SK-N-SH (cell line): ENCODE measurements at regions not wholly inside any gene's neighbourhood (a gene's known extent, or its start where the extent isn't known, plus 50 kb on each side); places are given as distances from the start of the nearest gene placed in this dataset.

ENCODE experiments used
- CTCF ChIA-PET: fragments of 300-600, 350-600 bp; formaldehyde crosslinking; extraction: SDS; loops from one replicate; lab custom pipeline; 2021; lab: Yijun Ruan, JAX
- POLR2A ChIA-PET: fragments of 350-600 bp; sonication (Branson Sonifier 250); formaldehyde crosslinking; extraction: SDS; loops from one replicate; lab custom pipeline; 2020; ENCODE audit warnings: antibody characterized with exemption, inconsistent platforms; lab: Yijun Ruan, JAX
- DNase-seq: peaks from one replicate; pipeline ENCODE4 v3.0.0; 2012
- H2AFZ ChIP-seq: fragments of 200-600 bp; sonication (generic); 2 replicates; pipeline ENCODE4 v1.8.1; 2016; ENCODE audit warnings: antibody characterized with exemption, mild to moderate bottlenecking, low read depth
- H3F3A ChIP-seq: fragments of 200-600 bp; sonication (generic); replicated peaks from 2 replicates; pipeline ENCODE3; 2016; ENCODE audit warnings: antibody characterized with exemption, mild to moderate bottlenecking; ENCODE audit not compliant: insufficient read depth
- H3K27ac ChIP-seq, 2 experiments: fragments of 200-500 bp in 1 of 2; fragments of 200-600 bp in 1 of 2; sonication (Bioruptor generic) in 1 of 2; sonication (generic), shearing (Covaris generic) in 1 of 2; 2 replicates each; pipeline versions ENCODE4 v1.5.1 to v1.6.1; 2014 to 2016; ENCODE audit warnings: low read depth in 2 of 2, inconsistent platforms in 1 of 2, low read length in 1 of 2, mild to moderate bottlenecking in 1 of 2, mixed read lengths in 1 of 2
- H3K27me3 ChIP-seq: fragments of 200-600 bp; sonication (generic), shearing (Covaris generic); 2 replicates; pipeline ENCODE4 v1.6.1; 2016; ENCODE audit warnings: mixed run types; ENCODE audit not compliant: insufficient read depth
- H3K36me3 ChIP-seq, 2 experiments: fragments of 200-500 bp in 1 of 2; fragments of 200-600 bp in 1 of 2; sonication (Bioruptor generic) in 1 of 2; sonication (generic) in 1 of 2; replicated peaks in 1 of 2; 2 replicates each; pipeline versions ENCODE3 to v1.5.1; 2014 to 2016; ENCODE audit warnings: low read length in 1 of 2, mild to moderate bottlenecking in 1 of 2; ENCODE audit not compliant: insufficient read depth in 2 of 2, control insufficient read depth in 1 of 2
- H3K4me1 ChIP-seq, 2 experiments: fragments of 200-500 bp in 1 of 2; fragments of 200-600 bp in 1 of 2; sonication (Bioruptor generic) in 1 of 2; sonication (generic), shearing (Covaris generic) in 1 of 2; 2 replicates each; pipeline versions ENCODE4 v1.5.1 to v1.6.1; 2014 to 2016; ENCODE audit warnings: low read depth in 1 of 2, low read length in 1 of 2, mixed run types in 1 of 2; ENCODE audit not compliant: insufficient read depth in 2 of 2, control insufficient read depth in 1 of 2
- H3K4me2 ChIP-seq: fragments of 200-600 bp; sonication (generic), shearing (Covaris generic); 2 replicates; pipeline ENCODE4 v1.6.1; 2017; ENCODE audit warnings: mixed run types
- H3K4me3 ChIP-seq, 2 experiments: fragments of 200-500 bp in 1 of 2; fragments of 200-600 bp in 1 of 2; sonication (Bioruptor generic) in 1 of 2; sonication (generic), shearing (Covaris generic) in 1 of 2; 2 replicates each; pipeline versions ENCODE4 v1.5.1 to v1.8.1; 2014 to 2016; ENCODE audit warnings: low read depth in 2 of 2, inconsistent platforms in 1 of 2, low read length in 1 of 2, mild to moderate bottlenecking in 1 of 2, mixed read lengths in 1 of 2, moderate library complexity in 1 of 2
- H3K79me2 ChIP-seq: fragments of 200-600 bp; sonication (generic); 2 replicates; pipeline ENCODE4 v1.8.1; 2017; ENCODE audit warnings: mild to moderate bottlenecking; ENCODE audit not compliant: insufficient read depth
- H3K9ac ChIP-seq: fragments of 200-600 bp; sonication (generic); 2 replicates; pipeline ENCODE4 v1.6.1; 2017; ENCODE audit warnings: mixed run types
- H3K9me2 ChIP-seq: fragments of 200-600 bp; sonication (generic); 2 replicates; pipeline ENCODE4 v1.6.1; 2017; ENCODE audit warnings: mixed run types
- H3K9me3 ChIP-seq: fragments of 200-600 bp; sonication (generic); 2 replicates; pipeline ENCODE4 v1.6.1; 2017; ENCODE audit warnings: mixed run types, mild to moderate bottlenecking, moderate library complexity
- H4K20me1 ChIP-seq: fragments of 200-600 bp; sonication (generic); 2 replicates; pipeline ENCODE4 v1.6.1; 2017; ENCODE audit warnings: mild to moderate bottlenecking, mixed run types; ENCODE audit not compliant: insufficient read depth
- CHD2 ChIP-seq: fragments of 150-350 bp; IDR thresholded peaks from 2 replicates; pipeline ENCODE4 v1.6.1; 2018; ENCODE audit warnings: low read length; ENCODE audit not compliant: partially characterized antibody
- ELF1 ChIP-seq: IDR thresholded peaks from 2 replicates; pipeline ENCODE4 v1.4.0; 2012
- FOXM1 ChIP-seq: IDR thresholded peaks from 2 replicates; pipeline ENCODE4 v1.4.0; 2012; ENCODE audit warnings: low read depth, mild to moderate bottlenecking
- GABPA ChIP-seq: IDR thresholded peaks from 2 replicates; pipeline ENCODE4 v1.4.0; 2012; ENCODE audit warnings: low read depth, mild to moderate bottlenecking
- GATA2 ChIP-seq: sonication (generic); formaldehyde crosslinking; IDR thresholded peaks from 2 replicates; pipeline ENCODE4 v1.5.0; 2020; ENCODE audit warnings: mild to moderate bottlenecking, missing genetic modification reagents
- JUND ChIP-seq: IDR thresholded peaks from 2 replicates; pipeline ENCODE4 v1.4.0; 2012
- MEF2A ChIP-seq: IDR thresholded peaks from 2 replicates; pipeline ENCODE4 v1.4.0; 2012; ENCODE audit warnings: low read depth, borderline replicate concordance
- MXI1 ChIP-seq: IDR thresholded peaks from 2 replicates; pipeline ENCODE4 v1.6.1; 2012; ENCODE audit warnings: mild to moderate bottlenecking, low read depth, low read length, improper control_type of control experiment
- NFIC ChIP-seq: IDR thresholded peaks from 2 replicates; pipeline ENCODE4 v1.4.0; 2012; ENCODE audit warnings: borderline replicate concordance
- NRF1 ChIP-seq: IDR thresholded peaks from 2 replicates; pipeline ENCODE4 v1.6.1; 2012; ENCODE audit warnings: low read depth, mild to moderate bottlenecking, low read length
- POLR2AphosphoS5 ChIP-seq: IDR thresholded peaks from 2 replicates; pipeline ENCODE4 v1.6.1; 2012; ENCODE audit warnings: low read depth, low read length
- RXRA ChIP-seq: IDR thresholded peaks from 2 replicates; pipeline ENCODE4 v1.4.0; 2012; ENCODE audit warnings: low read depth, mild to moderate bottlenecking, borderline replicate concordance
- SIN3A ChIP-seq: IDR thresholded peaks from 2 replicates; pipeline ENCODE4 v1.6.1; 2012; ENCODE audit warnings: low read depth, mild to moderate bottlenecking, low read length, moderate library complexity, borderline replicate concordance
- TCF12 ChIP-seq: IDR thresholded peaks from 2 replicates; pipeline ENCODE4 v1.4.0; 2012
- YY1 ChIP-seq: IDR thresholded peaks from 2 replicates; pipeline ENCODE4 v1.4.0; 2012; ENCODE audit warnings: low read depth, mild to moderate bottlenecking
- WGBS: methylation state at CpG from one replicate; pipeline ENCODE4 v1.1.6; 2017; ENCODE audit warnings: low lambda C conversion rate; 5-methylcytosine and 5-hydroxymethylcytosine counted together
- TF ChIP-seq, protein P1 (sequence below): fragments of 200-600 bp; sonication (generic); IDR thresholded peaks from 2 replicates; pipeline ENCODE4 v1.6.1; 2017; ENCODE audit warnings: antibody characterized with exemption, mild to moderate bottlenecking, moderate library complexity
- TF ChIP-seq, protein P2 (sequence below): fragments of 150-350 bp; IDR thresholded peaks from 2 replicates; pipeline ENCODE4 v1.6.1; 2016; ENCODE audit warnings: mild to moderate bottlenecking, low read depth, low read length
- TF ChIP-seq, protein P3 (sequence below): fragments of 150-350 bp; IDR thresholded peaks from 2 replicates; pipeline ENCODE4 v1.6.1; 2017; ENCODE audit warnings: antibody characterized with exemption, low read length, low read depth, borderline replicate concordance
- TF ChIP-seq, protein P4 (sequence below): IDR thresholded peaks from 2 replicates; pipeline ENCODE4 v1.6.1; 2012; ENCODE audit warnings: mild to moderate bottlenecking, low read depth, low read length, moderate library complexity
- TF ChIP-seq, protein P5 (sequence below): IDR thresholded peaks from 2 replicates; pipeline ENCODE4 v1.4.0; 2012; ENCODE audit warnings: low read depth, borderline replicate concordance

DNA sequence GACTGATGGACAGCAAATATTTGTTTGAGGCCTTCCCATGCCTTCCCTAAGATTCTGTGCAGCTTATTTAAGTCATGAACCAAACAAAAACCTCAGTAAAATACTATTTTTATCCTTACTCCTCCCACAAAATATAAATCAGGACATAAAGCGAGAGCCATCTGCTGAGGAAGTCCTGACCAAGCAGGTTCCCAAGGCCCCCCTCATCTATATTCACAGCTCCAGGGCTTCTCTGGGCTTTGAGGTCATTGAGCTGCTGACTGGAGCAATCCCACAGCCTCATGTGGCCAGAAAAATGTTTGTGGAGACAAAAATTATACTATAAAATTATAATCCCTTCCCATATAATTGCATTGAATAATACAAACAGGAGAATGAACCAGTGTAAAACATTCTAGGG lies 846.2 kb downstream of the ADGRL2 start:
- POLR2A ChIA-PET, result no interaction called here

More for the DNA sequence above, 846.2 kb downstream of the ADGRL2 start:
- Histone ChIP-seq H3F3A (no peaks in the 10 kb centered on the region), H4K20me1 (no peaks in the 10 kb centered on the region), H3K4me3 (no peak overlapping the region), H3K27me3 (no peaks in the 10 kb centered on the region), H3K9ac (no peak overlapping the region), H2AFZ (no peak overlapping the region), H3K27ac (no peak overlapping the region), H3K79me2 (no peaks in the 10 kb centered on the region), H3K9me3 (no peaks in the 10 kb centered on the region), H3K4me1 (no peaks in the 10 kb centered on the region), H3K4me2 (no peak overlapping the region), H3K36me3 (no peaks in the 10 kb centered on the region), H3K9me2 (no peaks in the 10 kb centered on the region)
- 17% methylated on average over 1 of the region's 1 CpG for WGBS
- CTCF ChIA-PET, result interaction anchor here (0.7 kb wide), 1 partner anchor 9 kb away, joined by 3 read pairs; no protein-coding TSS in a partner anchor
- no peak for DNase-seq
- TF ChIP-seq TCF12, result no peak
- TF ChIP-seq YY1, result no peak
- no peak for TF ChIP-seq FOXM1
- TF ChIP-seq RXRA, result no peak
- TF ChIP-seq JUND, result no peak
- TF ChIP-seq GABPA, result no peak
- no peak for TF ChIP-seq CHD2
- TF ChIP-seq NRF1, result no peak
- TF ChIP-seq MXI1, result no peak
- TF ChIP-seq, protein P1, sequence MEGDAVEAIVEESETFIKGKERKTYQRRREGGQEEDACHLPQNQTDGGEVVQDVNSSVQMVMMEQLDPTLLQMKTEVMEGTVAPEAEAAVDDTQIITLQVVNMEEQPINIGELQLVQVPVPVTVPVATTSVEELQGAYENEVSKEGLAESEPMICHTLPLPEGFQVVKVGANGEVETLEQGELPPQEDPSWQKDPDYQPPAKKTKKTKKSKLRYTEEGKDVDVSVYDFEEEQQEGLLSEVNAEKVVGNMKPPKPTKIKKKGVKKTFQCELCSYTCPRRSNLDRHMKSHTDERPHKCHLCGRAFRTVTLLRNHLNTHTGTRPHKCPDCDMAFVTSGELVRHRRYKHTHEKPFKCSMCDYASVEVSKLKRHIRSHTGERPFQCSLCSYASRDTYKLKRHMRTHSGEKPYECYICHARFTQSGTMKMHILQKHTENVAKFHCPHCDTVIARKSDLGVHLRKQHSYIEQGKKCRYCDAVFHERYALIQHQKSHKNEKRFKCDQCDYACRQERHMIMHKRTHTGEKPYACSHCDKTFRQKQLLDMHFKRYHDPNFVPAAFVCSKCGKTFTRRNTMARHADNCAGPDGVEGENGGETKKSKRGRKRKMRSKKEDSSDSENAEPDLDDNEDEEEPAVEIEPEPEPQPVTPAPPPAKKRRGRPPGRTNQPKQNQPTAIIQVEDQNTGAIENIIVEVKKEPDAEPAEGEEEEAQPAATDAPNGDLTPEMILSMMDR, result no peak
- no peak for TF ChIP-seq SIN3A
- TF ChIP-seq, protein P2, sequence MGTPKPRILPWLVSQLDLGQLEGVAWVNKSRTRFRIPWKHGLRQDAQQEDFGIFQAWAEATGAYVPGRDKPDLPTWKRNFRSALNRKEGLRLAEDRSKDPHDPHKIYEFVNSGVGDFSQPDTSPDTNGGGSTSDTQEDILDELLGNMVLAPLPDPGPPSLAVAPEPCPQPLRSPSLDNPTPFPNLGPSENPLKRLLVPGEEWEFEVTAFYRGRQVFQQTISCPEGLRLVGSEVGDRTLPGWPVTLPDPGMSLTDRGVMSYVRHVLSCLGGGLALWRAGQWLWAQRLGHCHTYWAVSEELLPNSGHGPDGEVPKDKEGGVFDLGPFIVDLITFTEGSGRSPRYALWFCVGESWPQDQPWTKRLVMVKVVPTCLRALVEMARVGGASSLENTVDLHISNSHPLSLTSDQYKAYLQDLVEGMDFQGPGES, result no peak
- no peak for TF ChIP-seq NFIC
- TF ChIP-seq ELF1, result no peak
- no peak for TF ChIP-seq POLR2AphosphoS5
- no peak for TF ChIP-seq GATA2 (CRISPR knock-in tag)
- TF ChIP-seq, protein P3, sequence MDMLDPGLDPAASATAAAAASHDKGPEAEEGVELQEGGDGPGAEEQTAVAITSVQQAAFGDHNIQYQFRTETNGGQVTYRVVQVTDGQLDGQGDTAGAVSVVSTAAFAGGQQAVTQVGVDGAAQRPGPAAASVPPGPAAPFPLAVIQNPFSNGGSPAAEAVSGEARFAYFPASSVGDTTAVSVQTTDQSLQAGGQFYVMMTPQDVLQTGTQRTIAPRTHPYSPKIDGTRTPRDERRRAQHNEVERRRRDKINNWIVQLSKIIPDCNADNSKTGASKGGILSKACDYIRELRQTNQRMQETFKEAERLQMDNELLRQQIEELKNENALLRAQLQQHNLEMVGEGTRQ, result no peak
- TF ChIP-seq MEF2A, result no peak
- TF ChIP-seq, protein P4, sequence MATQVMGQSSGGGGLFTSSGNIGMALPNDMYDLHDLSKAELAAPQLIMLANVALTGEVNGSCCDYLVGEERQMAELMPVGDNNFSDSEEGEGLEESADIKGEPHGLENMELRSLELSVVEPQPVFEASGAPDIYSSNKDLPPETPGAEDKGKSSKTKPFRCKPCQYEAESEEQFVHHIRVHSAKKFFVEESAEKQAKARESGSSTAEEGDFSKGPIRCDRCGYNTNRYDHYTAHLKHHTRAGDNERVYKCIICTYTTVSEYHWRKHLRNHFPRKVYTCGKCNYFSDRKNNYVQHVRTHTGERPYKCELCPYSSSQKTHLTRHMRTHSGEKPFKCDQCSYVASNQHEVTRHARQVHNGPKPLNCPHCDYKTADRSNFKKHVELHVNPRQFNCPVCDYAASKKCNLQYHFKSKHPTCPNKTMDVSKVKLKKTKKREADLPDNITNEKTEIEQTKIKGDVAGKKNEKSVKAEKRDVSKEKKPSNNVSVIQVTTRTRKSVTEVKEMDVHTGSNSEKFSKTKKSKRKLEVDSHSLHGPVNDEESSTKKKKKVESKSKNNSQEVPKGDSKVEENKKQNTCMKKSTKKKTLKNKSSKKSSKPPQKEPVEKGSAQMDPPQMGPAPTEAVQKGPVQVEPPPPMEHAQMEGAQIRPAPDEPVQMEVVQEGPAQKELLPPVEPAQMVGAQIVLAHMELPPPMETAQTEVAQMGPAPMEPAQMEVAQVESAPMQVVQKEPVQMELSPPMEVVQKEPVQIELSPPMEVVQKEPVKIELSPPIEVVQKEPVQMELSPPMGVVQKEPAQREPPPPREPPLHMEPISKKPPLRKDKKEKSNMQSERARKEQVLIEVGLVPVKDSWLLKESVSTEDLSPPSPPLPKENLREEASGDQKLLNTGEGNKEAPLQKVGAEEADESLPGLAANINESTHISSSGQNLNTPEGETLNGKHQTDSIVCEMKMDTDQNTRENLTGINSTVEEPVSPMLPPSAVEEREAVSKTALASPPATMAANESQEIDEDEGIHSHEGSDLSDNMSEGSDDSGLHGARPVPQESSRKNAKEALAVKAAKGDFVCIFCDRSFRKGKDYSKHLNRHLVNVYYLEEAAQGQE, result no peak
- TF ChIP-seq, protein P5, sequence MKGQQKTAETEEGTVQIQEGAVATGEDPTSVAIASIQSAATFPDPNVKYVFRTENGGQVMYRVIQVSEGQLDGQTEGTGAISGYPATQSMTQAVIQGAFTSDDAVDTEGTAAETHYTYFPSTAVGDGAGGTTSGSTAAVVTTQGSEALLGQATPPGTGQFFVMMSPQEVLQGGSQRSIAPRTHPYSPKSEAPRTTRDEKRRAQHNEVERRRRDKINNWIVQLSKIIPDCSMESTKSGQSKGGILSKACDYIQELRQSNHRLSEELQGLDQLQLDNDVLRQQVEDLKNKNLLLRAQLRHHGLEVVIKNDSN, result no peak
